ENCODE measurements at regions not wholly inside any gene's neighbourhood (a gene's known extent, or its start where the extent isn't known, plus 50 kb on each side); places are given as distances from the start of the nearest gene placed in this dataset.

DNA sequence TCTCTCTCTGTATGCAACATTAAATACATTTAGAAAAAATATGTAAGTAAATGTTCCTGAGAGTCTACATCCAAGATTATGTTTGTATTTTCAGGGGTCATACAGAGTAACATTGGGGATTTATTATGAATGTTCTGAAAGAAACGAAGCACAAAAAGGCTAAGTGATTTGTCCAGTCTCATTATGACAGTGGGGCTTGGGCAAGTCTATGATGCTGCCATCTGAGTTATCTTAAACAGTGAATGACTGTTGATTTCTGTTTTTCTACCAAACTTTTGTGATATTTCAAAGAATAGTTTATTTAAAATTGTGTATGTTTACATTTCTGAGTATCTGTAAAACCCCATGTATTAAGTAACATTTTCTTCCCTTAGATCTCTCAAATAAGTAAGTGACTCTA lies 481.2 kb upstream of the ZNF717 start:
- Histone ChIP-seq H3K27me3 (ENCODE audit: insufficient read depth) (no peaks in the 10 kb centered on the region), H3K4me1 (ENCODE audit: control insufficient read depth in 1 of 2, insufficient read depth in 2 of 2, low read depth in 1 of 2, low read length in 1 of 2) (no peaks in the 10 kb centered on the region), H3F3A (replicated peaks; ENCODE audit: insufficient read depth) (no peaks in the 10 kb centered on the region), H3K9me3 (no peaks in the 10 kb centered on the region), H3K9me2 (no peaks in the 10 kb centered on the region), H3K9ac (no peak overlapping the region), H3K4me2 (no peak overlapping the region), H3K4me3 (ENCODE audit: low read depth in 2 of 2, low read length in 1 of 2) (no peak overlapping the region), H3K27ac (ENCODE audit: low read depth in 2 of 2, low read length in 1 of 2) (no peak overlapping the region), H2AFZ (ENCODE audit: low read depth) (no peak overlapping the region), H4K20me1 (ENCODE audit: insufficient read depth) (no peaks in the 10 kb centered on the region), H3K79me2 (ENCODE audit: insufficient read depth) (no peaks in the 10 kb centered on the region), H3K36me3 (replicated peaks in 1 of 2; ENCODE audit: control insufficient read depth in 1 of 2, insufficient read depth in 2 of 2, low read length in 1 of 2) (no peaks in the 10 kb centered on the region)
- WGBS (ENCODE audit: low lambda C conversion rate), result 35% methylated on average over 1 of the region's 1 CpG
- TF ChIP-seq, protein P1, sequence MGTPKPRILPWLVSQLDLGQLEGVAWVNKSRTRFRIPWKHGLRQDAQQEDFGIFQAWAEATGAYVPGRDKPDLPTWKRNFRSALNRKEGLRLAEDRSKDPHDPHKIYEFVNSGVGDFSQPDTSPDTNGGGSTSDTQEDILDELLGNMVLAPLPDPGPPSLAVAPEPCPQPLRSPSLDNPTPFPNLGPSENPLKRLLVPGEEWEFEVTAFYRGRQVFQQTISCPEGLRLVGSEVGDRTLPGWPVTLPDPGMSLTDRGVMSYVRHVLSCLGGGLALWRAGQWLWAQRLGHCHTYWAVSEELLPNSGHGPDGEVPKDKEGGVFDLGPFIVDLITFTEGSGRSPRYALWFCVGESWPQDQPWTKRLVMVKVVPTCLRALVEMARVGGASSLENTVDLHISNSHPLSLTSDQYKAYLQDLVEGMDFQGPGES (IDR thresholded peaks at IDR 0.05; ENCODE audit: low read depth, low read length), result no peak
- TF ChIP-seq REST (IDR thresholded peaks at IDR 0.05; ENCODE audit: low read depth, low read length) (no peak), SMC3 (IDR thresholded peaks at IDR 0.05; ENCODE audit: low read depth, low read length) (no peak), RCOR1 (IDR thresholded peaks at IDR 0.05; ENCODE audit: low read length) (no peak), RFX5 (IDR thresholded peaks at IDR 0.05; ENCODE audit: low read length) (no peak), TAF1 (IDR thresholded peaks at IDR 0.05; ENCODE audit: borderline replicate concordance, low read depth, low read length) (no peak), EP300 (IDR thresholded peaks at IDR 0.05; ENCODE audit: borderline replicate concordance in 1 of 2, low read depth in 1 of 2, low read length in 1 of 2) (no peak), MXI1 (IDR thresholded peaks at IDR 0.05; ENCODE audit: low read depth, low read length) (no peak), RXRA (IDR thresholded peaks at IDR 0.05; ENCODE audit: borderline replicate concordance, low read depth) (no peak), POLR2AphosphoS5 (IDR thresholded peaks at IDR 0.05; ENCODE audit: low read depth, low read length) (no peak), FOXM1 (IDR thresholded peaks at IDR 0.05; ENCODE audit: low read depth) (no peak), FOSL2 (IDR thresholded peaks at IDR 0.05; ENCODE audit: borderline replicate concordance, low read depth) (no peak), EZH2phosphoT487 (IDR thresholded peaks at IDR 0.05; ENCODE audit: borderline replicate concordance, low read depth) (no peak), USF1 (IDR thresholded peaks at IDR 0.05; ENCODE audit: borderline replicate concordance, low read depth) (no peak), NFIC (IDR thresholded peaks at IDR 0.05; ENCODE audit: borderline replicate concordance) (no peak)
- TF ChIP-seq, protein P2, sequence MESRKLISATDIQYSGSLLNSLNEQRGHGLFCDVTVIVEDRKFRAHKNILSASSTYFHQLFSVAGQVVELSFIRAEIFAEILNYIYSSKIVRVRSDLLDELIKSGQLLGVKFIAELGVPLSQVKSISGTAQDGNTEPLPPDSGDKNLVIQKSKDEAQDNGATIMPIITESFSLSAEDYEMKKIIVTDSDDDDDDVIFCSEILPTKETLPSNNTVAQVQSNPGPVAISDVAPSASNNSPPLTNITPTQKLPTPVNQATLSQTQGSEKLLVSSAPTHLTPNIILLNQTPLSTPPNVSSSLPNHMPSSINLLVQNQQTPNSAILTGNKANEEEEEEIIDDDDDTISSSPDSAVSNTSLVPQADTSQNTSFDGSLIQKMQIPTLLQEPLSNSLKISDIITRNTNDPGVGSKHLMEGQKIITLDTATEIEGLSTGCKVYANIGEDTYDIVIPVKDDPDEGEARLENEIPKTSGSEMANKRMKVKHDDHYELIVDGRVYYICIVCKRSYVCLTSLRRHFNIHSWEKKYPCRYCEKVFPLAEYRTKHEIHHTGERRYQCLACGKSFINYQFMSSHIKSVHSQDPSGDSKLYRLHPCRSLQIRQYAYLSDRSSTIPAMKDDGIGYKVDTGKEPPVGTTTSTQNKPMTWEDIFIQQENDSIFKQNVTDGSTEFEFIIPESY (IDR thresholded peaks at IDR 0.05; ENCODE audit: borderline replicate concordance, low read depth), result no peak
- TF ChIP-seq, protein P3, sequence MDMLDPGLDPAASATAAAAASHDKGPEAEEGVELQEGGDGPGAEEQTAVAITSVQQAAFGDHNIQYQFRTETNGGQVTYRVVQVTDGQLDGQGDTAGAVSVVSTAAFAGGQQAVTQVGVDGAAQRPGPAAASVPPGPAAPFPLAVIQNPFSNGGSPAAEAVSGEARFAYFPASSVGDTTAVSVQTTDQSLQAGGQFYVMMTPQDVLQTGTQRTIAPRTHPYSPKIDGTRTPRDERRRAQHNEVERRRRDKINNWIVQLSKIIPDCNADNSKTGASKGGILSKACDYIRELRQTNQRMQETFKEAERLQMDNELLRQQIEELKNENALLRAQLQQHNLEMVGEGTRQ (IDR thresholded peaks at IDR 0.05; ENCODE audit: borderline replicate concordance, low read depth, low read length), result no peak
- TF ChIP-seq, protein P4, sequence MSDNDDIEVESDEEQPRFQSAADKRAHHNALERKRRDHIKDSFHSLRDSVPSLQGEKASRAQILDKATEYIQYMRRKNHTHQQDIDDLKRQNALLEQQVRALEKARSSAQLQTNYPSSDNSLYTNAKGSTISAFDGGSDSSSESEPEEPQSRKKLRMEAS (IDR thresholded peaks at IDR 0.05; ENCODE audit: low read depth), result no peak
- POLR2A ChIA-PET, result no interaction called here
- DNase-seq, result no peak
- CTCF ChIA-PET, result no interaction called here
